BJ (cell line): ENCODE measurements at regions not wholly inside any gene's neighbourhood (a gene's known extent, or its start where the extent isn't known, plus 50 kb on each side); places are given as distances from the start of the nearest gene placed in this dataset.

Source experiments
- CTCF ChIA-PET: fragments of 350-600 bp; formaldehyde crosslinking; extraction: SDS; loops from one replicate; lab custom pipeline; 2021; ENCODE audit warnings: antibody characterized with exemption, inconsistent platforms; lab: Yijun Ruan, JAX
- POLR2A ChIA-PET: fragments of 300-600 bp; sonication (Branson Sonifier 250); formaldehyde crosslinking; extraction: SDS; loops from one replicate; lab custom pipeline; 2021; ENCODE audit warnings: antibody characterized with exemption; lab: Charles Lee
- DNase-seq: peaks from one replicate; pipeline ENCODE4 v3.0.0-alpha.2; 2011; ENCODE audit warnings: low read depth
- H3K27me3 ChIP-seq: 2 replicates; pipeline ENCODE4 v1.6.0; 2011; ENCODE audit warnings: low read length; ENCODE audit not compliant: control insufficient read depth, insufficient read depth
- H3K36me3 ChIP-seq: 2 replicates; pipeline ENCODE4 v1.5.1; 2011; ENCODE audit warnings: low read length; ENCODE audit not compliant: control insufficient read depth, insufficient read depth
- H3K4me3 ChIP-seq: 2 replicates; pipeline ENCODE4 v1.5.1; 2011; ENCODE audit warnings: low read depth, mild to moderate bottlenecking, control low read depth, low read length
- TF ChIP-seq, protein P1 (sequence below): IDR thresholded peaks from 2 replicates; pipeline ENCODE4 v1.5.1; 2011; ENCODE audit warnings: low read depth, mild to moderate bottlenecking, control low read depth, inconsistent platforms, low read length, moderate library complexity; ENCODE audit not compliant: insufficient read depth

DNA sequence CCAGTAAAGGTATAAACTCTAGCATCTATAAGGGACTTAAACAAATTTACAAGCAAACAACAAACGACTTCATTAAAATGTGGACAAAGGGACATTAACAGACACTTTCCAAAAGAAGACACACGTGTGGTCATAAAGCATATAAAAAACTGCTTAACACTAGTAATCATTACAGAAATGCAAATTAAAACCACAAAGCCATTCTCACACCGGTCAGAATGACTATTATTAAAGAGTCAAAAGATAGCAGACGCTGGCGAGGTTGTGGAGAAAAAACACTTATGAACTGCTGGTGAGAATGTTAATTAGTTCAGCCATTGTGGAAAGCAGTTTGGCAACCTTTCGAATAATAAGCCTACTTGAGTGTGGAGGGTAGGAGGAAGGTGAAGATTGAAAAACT is 217.1 kb upstream of the DLGAP1 start:
- H3K27me3 ChIP-seq = no peaks in the 10 kb centered on the region
- ChIA-PET CTCF (no interaction called here), POLR2A (no interaction called here)
- no peak for DNase-seq
- TF ChIP-seq, protein P1, sequence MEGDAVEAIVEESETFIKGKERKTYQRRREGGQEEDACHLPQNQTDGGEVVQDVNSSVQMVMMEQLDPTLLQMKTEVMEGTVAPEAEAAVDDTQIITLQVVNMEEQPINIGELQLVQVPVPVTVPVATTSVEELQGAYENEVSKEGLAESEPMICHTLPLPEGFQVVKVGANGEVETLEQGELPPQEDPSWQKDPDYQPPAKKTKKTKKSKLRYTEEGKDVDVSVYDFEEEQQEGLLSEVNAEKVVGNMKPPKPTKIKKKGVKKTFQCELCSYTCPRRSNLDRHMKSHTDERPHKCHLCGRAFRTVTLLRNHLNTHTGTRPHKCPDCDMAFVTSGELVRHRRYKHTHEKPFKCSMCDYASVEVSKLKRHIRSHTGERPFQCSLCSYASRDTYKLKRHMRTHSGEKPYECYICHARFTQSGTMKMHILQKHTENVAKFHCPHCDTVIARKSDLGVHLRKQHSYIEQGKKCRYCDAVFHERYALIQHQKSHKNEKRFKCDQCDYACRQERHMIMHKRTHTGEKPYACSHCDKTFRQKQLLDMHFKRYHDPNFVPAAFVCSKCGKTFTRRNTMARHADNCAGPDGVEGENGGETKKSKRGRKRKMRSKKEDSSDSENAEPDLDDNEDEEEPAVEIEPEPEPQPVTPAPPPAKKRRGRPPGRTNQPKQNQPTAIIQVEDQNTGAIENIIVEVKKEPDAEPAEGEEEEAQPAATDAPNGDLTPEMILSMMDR = no peak
- H3K36me3 ChIP-seq = no peaks in the 10 kb centered on the region
- H3K4me3 ChIP-seq = no peak overlapping the region

DNA sequence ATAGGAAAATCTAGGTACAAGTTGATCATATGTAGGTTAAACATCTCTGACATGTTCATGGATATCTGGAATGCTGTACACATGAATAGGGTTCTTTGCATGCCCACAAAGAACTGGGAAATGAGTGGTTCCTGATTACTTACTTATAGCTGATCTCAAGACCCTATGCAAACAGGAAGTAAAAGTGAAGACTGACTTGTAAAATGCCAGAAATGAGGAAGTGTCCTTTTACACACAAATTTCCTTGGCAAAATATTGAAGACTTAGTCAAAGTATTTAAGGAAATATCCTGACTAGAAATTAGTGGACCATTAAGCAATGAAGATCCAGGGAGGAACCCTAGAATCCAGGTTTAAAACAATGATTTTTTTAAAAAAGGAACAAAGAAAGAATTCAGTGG is 203.7 kb upstream of the DLGAP1 start:
- Histone ChIP-seq H3K4me3 (no peak overlapping the region), H3K27me3 (no peaks in the 10 kb centered on the region), H3K36me3 (no peaks in the 10 kb centered on the region)
- CTCF ChIA-PET = no interaction called here
- TF ChIP-seq, protein P1 = no peak
- no peak for DNase-seq
- POLR2A ChIA-PET = no interaction called here

DNA sequence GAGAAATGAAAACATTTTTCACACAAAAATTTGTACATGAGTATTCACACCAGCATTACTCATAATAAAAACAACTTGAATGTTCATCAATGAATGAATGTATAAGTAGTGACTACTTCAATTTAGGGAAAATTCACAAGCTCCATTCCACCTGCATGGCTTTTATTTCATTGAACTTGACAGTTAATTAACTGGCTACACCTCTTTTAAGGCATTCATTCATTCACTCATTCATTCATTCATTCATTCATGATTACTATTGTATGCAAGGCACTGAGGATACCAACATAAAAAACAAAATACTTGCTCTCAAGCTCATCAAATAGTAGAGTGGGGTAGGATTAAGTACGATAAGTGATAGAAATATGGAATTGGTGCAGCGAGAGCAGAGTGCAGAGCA is 198.3 kb upstream of the DLGAP1 start:
- no peak overlapping the region for H3K4me3 ChIP-seq
- no peaks in the 10 kb centered on the region for H3K27me3 ChIP-seq
- DNase-seq = no peak
- no peaks in the 10 kb centered on the region for H3K36me3 ChIP-seq
- ChIA-PET POLR2A (no interaction called here), CTCF (no interaction called here)
- TF ChIP-seq, protein P1 = no peak

DNA sequence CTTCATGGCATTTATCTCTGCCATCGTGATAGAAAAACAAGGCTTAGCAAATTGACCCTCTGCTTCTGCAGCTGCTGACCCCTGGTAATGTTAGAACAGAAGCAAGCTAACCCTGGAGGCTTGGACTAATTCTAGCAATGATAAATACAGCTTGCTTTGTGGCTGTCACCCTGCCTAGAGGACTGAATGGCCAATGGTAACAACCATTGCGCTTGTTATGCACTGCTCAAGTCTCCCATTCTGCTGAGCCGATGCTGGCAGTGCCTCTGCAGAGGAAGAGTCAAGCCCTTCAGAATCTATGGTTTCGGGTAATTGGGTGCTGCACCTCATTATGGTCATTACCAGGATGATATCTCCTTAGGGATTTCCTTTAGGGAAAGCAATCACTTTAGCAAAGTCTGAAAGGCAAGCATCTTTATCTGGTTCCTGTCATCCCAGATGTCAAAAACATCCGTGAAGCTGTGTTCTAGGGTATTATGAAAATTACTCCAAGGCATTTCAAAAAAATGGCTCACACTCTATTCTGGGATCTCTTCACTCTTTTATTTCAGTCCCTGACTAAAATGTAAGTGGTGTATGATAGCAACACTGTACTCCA is 186.8 kb upstream of the DLGAP1 start:
- POLR2A ChIA-PET = no interaction called here
- Histone ChIP-seq H3K4me3 (no peak overlapping the region), H3K36me3 (no peaks in the 10 kb centered on the region), H3K27me3 (no peaks in the 10 kb centered on the region)
- no peak for DNase-seq
- TF ChIP-seq, protein P1 = no peak
- CTCF ChIA-PET = no interaction called here

DNA sequence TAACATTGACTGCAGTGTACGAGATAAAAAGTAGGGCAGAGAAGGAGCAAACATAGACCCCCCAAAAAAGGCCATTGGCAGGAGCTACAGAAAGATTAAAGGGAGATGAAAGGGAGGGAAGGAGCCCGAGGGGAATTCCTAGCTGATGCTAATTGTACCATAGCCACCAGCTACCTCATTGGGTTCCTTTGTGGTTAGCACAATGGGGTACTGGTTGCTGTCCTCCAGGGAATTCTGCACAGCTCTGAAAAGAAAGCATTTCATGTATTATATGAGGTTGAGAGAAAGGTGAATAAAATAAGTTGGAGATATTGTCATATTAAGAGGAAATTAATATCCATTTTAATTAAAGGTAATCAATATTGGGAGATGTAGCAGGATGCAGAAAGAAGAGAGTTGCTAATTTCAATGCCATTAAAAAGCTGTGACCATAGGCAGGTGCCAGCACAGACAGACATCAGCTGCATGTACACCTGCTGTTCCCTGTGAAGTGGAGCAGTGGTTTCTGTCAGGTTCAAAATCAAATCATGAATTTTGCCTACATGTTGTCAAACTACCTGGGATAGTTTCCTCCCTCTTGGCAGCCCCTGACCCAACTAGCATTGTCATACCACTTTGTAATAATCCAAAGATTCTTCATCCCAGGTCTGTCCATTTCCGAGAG is 185.4 kb upstream of the DLGAP1 start:
- no peak overlapping the region for H3K4me3 ChIP-seq
- DNase-seq = no peak
- ChIA-PET CTCF (no interaction called here), POLR2A (no interaction called here)
- TF ChIP-seq, protein P1 = no peak
- no peaks in the 10 kb centered on the region for H3K27me3 ChIP-seq
- H3K36me3 ChIP-seq = no peaks in the 10 kb centered on the region
